ENCODE measurements at regions not wholly inside any gene's neighbourhood (a gene's known extent, or its start where the extent isn't known, plus 50 kb on each side); places are given as distances from the start of the nearest gene placed in this dataset.

DNA sequence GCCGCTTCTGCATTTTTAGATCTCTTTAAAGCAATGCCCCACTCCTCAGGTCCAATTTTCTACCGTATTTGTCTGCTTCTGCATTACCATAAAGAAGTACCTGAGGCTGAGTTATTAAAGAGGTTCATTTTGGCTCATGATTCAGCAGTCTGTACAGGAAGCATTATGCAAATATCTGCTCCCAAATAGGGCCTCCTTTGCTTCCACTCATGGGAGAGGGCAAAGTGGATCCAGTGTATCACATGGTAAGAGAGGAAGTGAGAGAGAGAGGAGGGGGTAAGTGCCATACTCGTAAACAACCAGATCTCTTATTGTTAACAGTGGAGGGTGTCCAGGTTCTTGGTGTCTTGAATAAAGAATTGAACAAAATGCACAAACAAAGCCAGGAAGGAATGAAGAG, 316.1 kb upstream of the SEL1L start:
- DNase-seq, result no peak

DNA sequence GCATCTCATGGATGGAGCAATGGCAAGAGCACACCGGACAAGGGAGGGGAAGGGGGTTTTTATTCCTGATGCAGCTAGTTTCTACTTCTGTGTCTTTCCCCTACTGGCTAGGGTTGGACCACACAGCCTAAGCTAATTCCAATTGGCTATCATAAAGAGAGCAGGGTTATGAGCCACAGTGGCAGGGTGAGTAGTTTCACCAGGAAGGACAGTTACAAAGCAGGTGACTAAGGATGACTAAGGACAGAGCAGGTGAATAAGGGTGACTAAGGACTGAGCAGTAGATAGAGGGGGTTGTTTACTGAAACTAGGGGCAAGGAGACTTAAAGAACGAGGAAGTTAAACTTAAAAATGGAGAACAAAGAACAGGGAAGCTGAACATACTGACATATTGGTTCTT, 321.4 kb upstream of the SEL1L start:
- DNase-seq, result no peak

DNA sequence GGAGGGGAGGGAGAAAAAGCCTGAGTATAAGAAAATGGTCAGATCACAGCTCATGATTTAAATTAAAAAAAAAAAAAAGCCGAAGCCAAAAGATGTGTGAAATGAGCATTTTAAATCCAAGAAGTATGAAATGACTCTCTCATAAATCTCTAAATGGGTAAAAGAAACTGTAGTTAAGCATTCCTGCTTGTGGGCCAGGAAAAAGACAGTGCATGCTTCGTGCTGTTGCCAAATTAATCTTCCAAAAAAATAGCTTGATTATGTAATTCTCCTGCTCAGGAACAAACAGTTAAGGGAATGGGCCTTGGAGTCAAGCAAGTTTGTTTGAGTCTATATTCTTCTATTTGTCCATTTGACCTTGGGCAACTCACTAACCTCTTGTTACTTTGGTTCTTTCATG, 325.4 kb upstream of the SEL1L start:
- no peak for DNase-seq

DNA sequence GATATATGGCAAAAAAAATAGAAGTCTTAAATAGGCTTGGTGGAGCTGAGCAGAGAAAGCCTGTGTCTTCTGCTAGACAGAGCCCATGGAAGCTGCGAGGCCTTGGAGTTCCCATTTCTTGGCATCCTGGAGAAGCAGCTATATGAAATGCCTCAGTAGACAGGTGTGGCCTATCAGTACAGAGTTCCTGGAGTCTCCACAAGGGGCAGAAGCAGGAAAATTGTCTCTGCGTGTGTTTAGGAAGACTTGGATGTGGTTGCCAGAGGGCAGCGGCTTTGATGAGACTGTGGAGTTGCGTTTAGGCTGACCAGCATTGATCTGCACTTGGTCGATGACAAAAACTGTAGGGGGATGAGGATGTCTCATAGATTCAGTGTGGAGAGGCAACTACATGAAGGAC, 334.5 kb upstream of the SEL1L start:
- no peak for DNase-seq

DNA sequence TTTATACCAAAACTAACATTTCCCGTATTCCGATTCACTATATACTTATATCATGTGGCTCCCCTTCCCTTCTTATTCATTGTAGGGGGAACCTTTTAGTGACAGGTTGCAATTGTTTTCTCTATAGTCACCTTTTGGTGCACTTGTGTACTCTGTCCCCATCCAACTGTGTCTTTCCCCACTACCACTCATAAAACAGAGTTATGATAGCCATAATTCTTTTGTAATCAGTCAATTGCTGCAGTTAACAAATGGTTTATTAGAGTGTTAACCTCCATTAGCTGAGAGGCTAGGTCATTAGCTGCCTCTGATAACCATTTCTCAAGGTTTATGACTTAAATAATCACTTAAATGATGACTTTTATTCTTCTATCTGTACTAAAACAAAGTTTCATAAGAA, 338.1 kb upstream of the SEL1L start:
- no peak for DNase-seq

DNA sequence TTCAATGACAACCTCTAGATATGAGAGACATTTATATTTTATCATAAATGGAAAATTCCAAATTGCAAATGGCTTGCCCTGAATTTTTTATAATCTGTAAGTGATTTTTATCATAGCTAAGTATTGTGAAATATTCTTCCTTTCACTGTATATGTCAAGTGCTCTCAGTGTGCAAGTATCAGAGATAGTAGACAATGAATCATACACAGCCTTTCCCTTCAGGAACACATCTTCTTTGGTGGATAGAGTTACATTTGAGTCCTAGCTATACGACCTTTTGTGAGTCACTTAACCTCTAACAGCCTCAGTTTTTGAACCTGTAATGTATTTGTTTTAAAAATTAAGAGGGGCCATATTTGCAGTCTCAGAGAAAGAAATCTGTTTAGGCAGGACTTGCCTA, 350.7 kb upstream of the SEL1L start:
- no peak for DNase-seq

DNA sequence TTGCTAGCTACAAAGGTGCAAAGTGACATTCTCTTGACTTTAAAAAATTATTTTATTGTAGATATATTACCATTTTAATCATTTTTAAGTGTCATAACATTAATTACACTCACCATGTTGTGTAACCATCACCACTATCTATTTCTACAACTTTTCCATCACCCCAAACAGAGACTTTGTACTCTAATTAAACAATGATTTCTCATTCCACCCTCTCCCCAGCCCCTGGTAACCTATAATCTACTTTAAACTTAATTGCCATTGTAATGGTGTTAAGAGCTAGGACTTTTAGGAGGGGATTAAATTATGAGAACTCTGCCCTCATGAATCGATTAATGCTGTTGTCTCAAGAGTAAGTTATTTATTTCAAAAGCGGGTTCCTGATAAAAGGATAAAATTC, 352.9 kb upstream of the SEL1L start:
- no peak for DNase-seq

DNA sequence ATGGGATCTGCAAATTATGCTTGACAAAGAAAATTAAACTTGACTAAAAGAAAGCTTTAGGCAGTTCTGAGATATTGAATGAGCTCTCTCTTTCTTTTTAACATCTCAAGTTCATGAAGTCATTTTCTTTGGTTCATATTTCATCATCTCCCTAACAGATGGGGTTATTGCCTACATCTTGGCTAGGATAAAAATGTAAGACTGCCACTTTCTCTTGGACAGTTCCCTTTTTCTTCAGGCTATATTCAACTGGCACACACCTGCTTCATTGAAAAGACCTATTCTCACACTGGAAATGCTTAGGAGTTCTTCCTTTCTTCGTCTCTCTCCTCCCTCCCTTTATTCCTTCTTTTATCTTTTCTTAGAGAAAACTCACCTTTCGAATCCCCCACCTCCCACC, 355.9 kb upstream of the SEL1L start:
- no peak for DNase-seq

DNA sequence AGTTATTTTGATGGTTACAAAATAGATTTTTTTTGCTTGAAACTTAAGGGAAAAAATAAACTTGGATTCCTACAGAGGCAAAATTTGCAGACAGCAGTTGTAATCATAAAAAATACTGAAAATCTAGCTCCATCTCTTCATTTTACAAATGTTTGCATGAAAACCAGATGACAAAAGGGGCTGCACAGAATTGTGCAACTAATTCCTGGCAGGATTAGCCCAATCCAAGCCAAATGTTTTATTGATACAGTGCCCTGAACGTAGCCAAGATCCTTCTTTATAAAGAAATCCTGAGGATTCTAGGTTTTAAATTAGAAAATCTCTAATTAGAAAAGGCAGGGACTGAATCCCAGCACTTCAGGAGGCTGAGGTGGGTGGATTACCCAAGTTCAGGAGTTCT, 356.4 kb upstream of the SEL1L start:
- no peak for DNase-seq

DNA sequence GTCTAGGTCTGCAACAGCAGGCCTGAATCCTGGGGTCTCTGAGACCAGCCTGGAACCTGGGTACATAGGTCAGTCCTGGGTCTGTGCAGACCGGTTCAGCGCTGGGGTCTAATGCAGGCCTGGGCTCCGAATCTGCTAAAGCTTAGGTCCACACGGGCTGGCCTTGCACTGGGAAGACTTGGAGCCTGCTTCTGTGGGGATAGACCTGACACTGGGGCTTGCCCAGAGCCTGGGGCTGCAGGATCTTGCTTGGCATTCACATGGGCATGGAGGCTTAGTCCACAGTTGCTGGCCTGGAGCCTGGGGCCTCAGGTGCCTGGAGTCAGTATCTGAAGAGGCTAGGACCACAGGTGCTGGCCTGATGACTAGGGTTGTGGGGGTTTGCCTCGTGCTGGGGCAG, 369.8 kb upstream of the SEL1L start:
- DNase-seq, result no peak

DNA sequence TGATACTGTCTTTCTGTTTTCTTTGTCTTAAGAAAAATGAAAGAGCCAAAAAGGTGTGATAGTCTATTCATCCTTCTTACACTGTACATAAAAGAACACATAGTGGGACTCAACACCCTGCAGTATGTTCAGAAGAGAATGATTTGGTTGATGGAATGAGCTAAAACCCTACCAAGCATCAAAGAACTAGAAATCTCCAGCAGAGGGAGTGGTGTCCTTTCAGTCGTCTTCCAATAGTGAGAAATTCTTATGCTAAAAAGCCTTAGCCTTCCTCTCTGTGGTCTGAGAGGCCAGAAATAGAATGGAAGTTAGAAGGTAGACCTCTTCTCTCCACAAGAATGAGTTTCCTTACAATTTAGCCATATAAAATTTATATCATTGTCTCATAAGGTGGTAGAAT, 393.4 kb upstream of the SEL1L start:
- DNase-seq, result no peak

DNA sequence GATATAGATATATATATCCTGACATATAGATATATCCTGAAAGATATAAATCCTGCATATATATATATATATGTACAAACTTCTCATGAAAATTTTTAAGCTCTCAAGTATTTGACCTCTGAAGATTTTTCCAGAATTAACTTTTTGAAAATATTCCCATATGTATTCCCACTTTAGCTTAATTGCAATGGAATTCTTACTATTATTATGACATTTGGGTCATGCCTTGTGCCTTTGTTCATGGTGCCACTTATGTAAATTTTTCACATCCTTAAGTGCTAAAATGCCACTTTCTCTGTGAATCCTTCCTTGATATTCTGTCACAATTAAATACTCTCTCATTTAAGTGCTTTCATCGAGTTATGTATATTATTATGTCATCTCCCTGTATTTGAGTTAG, 398.2 kb upstream of the SEL1L start:
- no peak for DNase-seq

DNA sequence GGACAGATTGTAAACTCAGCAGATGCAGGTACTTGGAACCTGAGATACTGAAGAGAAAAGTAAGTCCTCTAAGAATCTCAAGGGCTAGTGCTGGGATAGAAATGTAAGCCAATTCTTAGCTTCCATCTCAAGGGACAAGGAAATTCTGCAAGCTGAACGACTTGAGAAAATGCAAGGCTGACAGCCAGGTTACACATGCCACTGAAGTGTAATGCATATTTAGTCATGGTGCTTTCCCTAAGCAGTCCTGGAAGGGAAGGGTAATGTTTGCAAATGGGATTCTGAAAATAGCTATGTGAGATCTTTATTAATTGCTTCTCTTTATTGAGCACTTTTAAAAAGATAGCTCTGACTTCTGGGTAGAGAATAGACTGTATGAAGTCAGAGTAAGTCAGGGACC, 402.7 kb upstream of the SEL1L start:
- no peak for DNase-seq

DNA sequence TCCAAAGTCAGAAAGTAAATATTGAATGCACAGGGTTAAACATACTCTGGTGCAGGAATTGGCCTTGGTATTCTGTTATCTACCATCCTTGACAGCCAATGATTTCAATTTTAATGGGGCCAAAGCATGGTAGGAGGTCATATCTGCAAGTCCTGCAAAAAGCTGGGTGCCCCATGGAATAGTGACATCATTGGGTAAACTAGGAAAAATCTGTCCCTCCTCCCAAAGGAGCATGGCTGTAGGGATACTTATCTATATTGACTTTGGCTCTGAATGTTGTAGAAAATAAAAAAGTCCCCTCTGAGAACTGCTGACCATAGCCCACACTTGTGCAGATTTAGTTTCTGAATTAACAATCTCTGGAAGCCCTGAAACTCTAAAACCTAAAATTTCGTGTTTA, 403.2 kb upstream of the SEL1L start:
- no peak for DNase-seq

DNA sequence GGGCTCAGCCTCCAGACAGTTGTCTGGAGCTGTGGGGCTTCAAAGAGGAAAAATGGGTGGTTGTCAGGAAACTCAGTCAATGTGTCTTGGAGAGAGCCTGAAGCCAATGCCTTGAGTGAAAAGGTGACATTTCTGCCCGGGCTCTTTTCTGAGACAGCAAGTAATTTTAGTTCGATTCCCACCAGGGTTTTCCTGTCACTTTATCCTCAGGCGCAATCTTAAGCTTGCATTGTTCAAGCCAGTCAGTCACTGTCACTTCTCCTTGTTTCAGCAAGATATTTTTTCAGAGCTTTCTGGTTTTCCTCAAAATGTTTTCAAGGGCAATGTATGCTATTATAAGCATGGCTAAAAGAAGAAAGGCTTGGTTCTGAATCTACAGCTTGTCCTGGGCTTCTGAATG, 404.7 kb upstream of the SEL1L start:
- no peak for DNase-seq

DNA sequence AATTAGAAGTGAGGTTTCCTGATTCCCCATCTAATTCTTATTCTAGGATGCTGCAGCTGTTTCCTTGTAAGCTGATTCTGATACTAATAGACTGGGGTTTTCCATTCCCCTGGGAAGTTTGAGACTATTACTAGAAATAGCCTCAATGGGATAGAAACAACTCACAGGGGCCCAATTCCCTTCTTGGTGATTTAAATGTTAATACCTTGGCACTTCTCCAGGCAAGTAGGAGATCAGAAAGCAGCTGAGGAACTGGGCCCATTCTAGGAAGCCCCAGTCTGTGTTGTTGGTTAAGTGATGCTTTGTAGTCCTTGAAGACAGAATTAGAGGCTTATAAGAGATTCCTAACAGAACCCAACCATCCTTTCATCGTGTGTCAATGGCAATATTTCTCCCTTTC, 407.0 kb upstream of the SEL1L start:
- DNase-seq, result no peak

DNA sequence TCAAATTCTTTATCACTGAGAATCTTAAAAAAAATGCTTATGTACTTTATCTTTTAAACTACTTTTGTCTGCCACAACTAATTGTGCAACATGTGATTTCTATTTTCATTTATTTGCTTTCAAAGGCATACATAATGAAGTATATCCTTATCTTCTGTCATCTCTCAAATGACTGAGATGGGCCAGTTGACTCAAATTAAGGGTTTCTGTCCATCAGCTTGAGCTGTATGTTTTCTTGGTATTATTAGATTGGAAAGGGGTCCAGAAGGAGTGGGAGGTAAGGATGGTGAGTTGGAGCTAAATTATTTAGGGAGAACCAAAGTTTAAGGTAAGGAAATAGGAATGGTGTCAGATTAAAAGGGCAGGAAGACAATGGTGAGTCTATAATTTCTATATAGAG, 408.4 kb upstream of the SEL1L start:
- DNase-seq, result no peak

DNA sequence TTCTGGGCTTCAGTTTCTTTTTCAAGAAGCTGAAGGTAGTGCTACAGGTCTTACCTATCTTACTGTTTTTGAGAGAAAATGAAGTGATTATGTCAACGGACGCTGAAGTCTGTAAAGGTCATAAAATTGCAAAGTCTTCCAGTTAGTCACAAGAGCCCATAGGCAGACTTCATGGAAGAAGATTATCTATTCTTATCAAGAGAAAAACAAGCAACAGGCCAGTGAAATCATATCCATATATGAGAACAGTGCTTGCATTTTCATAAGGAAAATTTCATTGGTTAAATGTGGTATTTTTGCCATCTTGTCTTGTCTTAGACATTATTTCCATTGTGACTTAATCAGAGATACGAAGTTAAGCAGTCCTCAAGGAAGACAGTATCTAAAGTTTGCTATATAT, 412.7 kb upstream of the SEL1L start:
- no peak for DNase-seq

DNA sequence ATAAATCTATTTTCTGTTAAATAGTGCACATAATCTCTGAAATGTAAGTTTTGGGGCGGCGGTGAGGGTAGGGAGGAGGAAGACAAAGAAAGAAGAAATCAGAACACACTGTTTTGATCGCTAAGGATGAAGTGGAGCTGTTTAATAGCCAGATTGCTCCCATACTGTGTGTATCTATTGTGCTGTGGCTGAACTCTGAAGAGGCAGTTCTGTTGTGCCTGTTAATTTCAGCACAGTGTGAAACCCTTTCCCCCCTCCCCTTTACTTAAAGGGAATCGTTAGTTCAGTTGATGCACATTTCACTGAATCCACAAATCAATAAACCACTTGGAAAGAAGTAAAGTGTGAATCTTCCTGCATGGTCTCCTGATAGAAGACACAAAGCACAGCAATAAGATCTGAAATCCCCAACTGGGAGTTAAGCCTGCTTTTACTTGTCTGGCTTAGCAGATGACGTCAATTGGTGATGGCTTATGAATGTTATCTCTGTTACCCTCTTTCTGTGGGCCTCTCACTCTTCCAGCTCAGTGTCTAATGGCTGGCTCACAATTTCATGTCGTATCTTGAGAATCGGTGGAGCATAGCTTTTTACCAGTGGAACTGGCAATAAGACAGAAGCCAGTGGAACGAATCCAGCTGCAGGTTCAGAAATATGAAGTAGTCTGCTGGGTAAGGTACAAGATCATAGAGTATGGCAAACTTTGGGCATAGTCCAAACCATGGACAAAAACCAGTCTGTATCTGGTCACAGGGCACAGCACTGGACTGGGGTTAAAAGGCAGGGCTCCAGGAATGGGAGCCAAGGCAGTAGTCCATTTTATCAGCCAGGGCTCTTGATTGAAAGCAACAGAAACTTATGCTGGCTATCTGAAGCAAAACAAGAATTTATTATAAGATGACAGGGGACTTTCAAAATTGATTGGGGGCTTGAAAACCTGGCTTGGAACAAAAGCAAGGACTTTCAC, 413.5 kb upstream of the SEL1L start:
- no peak for DNase-seq

DNA sequence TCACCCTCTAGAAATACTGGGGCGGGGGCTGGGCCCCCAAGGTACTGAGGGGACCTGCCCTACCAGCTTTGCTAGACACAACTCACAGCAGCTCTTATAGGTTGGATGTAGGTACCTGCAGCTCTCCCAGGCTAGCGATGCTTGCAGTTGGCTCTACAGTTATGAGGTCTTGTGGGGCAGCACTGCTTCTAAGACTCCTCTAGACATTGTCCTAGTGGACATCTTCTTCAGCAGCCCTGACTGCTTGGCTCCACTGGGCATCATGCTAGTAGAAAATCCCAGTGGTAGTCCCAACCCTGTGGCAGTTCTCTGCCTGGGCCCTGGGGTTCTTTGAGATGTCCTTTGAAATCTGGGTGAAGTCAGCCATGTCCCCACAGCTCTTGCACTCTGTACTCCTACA, 419.3 kb upstream of the SEL1L start:
- DNase-seq, result no peak

DNA sequence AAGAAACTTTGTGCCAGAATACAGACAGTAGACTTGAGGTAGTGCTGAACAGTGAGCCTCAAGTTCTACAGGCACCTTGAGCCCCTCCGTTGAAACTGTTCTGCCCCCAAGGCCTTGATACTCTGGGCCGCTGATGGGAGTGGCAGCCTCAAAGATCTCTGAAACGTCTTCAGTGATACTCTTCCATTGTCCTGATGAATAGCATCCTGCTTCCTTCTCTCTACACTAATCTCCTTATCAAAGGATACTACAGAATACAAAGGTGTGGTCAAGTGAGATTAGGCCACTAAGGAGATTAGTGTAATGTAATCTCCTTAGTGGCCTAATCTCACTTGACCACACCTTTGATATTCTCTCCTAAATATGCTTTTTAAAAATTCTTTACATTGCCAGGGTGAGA, 419.8 kb upstream of the SEL1L start:
- DNase-seq, result no peak

DNA sequence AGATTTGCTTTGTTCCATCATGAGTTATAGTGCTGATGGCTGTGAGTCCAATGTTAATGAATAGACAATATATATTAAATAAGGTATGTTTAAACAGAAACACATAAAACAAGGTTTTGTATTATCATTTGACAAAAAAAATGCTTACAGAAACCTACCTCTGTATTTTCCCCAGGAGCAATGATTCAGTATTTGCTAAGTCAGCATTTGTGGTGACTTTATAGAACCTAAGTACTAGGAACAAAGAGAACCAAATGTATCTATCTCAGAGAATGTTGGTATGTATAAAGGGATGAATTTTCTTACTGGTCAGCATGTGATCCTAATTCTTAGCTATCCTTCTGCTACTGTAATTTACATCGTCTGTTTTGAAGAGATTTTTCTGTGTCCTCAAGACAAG, 421.5 kb upstream of the SEL1L start:
- no peak for DNase-seq

DNA sequence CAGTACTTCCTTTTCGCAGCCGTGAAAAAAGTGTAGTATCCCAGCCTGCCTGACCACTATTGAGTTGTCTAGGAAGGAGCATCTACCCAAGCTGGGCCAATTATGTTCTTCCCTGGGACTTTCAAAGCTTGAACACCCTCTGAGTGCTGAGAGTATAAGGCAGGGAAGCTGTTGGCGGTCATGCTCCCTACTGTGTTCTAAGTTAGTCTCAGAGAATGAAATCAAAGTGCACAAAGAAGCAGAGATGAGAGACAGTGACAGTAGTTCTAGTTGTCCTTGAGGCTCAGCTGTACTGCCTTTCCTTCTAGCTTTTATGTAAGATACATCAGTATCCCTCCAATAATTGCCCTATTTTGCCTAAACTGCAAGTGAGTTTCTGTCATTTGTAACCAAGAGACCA, 427.1 kb upstream of the SEL1L start:
- DNase-seq, result no peak

DNA sequence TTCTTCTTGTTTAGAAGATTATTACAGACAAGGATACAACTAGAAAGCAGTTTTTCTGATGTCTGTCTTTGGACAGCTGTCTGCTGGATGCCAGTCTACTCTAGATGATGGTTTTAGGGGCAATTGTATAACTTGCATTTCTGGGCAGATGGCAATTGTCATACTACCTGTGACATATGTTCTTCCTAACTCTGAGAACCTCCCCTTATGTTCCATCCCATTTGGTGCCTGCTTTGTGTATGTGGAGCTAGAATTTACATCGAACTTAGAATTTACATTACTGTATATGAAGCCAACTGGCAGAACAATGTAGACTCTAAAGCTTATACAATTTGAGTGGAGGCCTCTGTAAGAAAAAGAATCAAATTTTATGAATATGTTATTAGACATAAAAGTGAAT, 430.2 kb upstream of the SEL1L start:
- no peak for DNase-seq

DNA sequence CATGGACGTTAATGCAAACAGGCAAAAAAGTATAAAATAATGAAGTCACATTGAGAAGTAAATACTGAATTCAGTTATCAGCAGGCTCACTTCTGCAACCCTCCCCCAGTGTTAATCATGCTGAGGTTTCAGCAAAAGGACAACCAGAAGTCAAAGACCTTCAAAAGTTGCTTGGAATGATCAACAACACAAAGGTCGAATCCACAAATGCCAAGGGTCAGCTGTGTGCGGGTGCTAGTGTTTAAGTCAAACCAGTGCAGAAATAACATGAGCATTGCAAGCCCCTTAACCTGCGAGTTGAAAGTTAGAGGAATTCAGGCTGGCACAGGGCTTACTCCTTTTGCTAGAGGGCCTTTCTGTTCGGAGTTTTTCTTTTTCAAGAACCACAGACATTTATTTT, 436.7 kb upstream of the SEL1L start:
- DNase-seq, result no peak
